ENCODE measurements at regions not wholly inside any gene's neighbourhood (a gene's known extent, or its start where the extent isn't known, plus 50 kb on each side); places are given as distances from the start of the nearest gene placed in this dataset.
A peak's percentile ranks its signal among the peaks of the same experiment; 100 is the strongest.

- DNase-seq: no peak
- Histone ChIP-seq H3K36me3 (replicated peaks; ENCODE audit: control insufficient read depth, insufficient read depth, low read length) (no peaks in the 10 kb centered on the region), H3K4me3 (ENCODE audit: insufficient read depth, low read depth, low read length) (no peak overlapping the region), H3K27me3 (ENCODE audit: control insufficient read depth, insufficient read depth, low read length) (no peaks in the 10 kb centered on the region)
Observed at GRCh38 chr18:69177702-69178101, 223.0 kb upstream of the DOK6 start.

DNA sequence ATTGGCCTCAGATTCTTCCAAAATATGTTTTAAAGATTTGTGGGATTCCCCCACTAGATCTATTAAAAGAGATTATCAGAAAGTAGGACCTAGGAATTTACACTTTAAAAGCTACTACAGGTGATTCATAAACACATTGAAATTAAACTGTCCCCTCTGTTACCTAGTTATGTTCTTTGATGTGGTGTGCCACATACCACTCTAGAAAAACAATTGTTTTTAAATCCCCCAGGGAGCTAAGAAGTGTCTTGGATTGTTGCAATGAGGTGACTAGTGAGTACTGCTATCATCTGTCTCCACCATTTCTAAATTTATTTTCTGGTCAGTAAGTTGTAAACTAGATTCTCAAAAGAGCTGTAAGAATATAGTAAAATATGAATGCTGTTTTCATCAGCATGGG, 214.5 kb upstream of the DOK6 start:
- DNase-seq: no peak
- Histone ChIP-seq H3K4me3 (ENCODE audit: insufficient read depth, low read depth, low read length) (no peak overlapping the region), H3K27me3 (ENCODE audit: control insufficient read depth, insufficient read depth, low read length) (no peaks in the 10 kb centered on the region), H3K36me3 (replicated peaks; ENCODE audit: control insufficient read depth, insufficient read depth, low read length) (no peaks in the 10 kb centered on the region)

- H3K36me3 ChIP-seq (replicated peaks; ENCODE audit: control insufficient read depth, insufficient read depth, low read length): no peaks in the 10 kb centered on the region
- no peak overlapping the region for H3K4me3 ChIP-seq (ENCODE audit: insufficient read depth, low read depth, low read length)
- H3K27me3 ChIP-seq (ENCODE audit: control insufficient read depth, insufficient read depth, low read length): no peaks in the 10 kb centered on the region
- no peak for DNase-seq
Observed at GRCh38 chr18:69196336-69196735, 204.4 kb upstream of the DOK6 start.

DNA sequence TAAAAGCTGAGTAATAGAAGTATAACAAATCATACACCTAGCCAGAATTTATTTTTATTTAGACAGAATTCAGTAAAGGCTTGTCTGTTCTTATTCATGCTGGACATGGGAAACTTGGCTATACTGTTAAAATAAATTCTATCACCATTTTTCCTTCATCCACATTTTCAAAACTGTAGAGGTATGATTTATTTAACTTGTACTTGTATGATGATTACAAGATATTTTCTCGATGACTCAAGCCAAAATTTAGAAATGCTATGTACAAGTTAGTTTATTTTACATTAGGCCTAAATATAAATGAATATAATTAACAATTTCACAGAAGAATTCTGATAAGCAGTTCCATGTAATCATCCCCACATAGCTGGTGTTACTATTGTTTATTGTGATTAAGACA, 194.8 kb upstream of the DOK6 start:
- no peaks in the 10 kb centered on the region for H3K36me3 ChIP-seq (replicated peaks; ENCODE audit: control insufficient read depth, insufficient read depth, low read length)
- no peaks in the 10 kb centered on the region for H3K27me3 ChIP-seq (ENCODE audit: control insufficient read depth, insufficient read depth, low read length)
- no peak for DNase-seq
- no peak overlapping the region for H3K4me3 ChIP-seq (ENCODE audit: insufficient read depth, low read depth, low read length)

DNA sequence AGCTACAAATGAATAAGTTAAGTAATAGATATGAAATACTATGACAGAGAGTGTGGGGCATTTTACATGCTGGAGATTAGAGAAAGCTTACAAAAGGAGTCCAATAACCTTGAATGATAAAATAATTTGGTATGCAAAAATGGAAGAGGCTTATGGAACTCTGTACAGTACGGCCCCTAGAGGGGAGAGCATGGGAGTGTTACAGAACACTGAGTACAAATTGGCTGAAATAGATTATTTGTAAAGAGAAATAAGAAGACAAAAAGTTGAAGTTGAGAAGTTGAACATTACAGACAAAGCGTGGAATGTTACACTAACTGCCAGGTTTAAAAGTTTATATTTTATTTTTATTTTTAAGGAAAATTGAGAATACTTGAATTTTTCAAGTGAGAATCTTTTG, 192.1 kb upstream of the DOK6 start:
- H3K27me3 ChIP-seq (ENCODE audit: control insufficient read depth, insufficient read depth, low read length): no peaks in the 10 kb centered on the region
- no peaks in the 10 kb centered on the region for H3K36me3 ChIP-seq (replicated peaks; ENCODE audit: control insufficient read depth, insufficient read depth, low read length)
- no peak for DNase-seq
- no peak overlapping the region for H3K4me3 ChIP-seq (ENCODE audit: insufficient read depth, low read depth, low read length)

DNA sequence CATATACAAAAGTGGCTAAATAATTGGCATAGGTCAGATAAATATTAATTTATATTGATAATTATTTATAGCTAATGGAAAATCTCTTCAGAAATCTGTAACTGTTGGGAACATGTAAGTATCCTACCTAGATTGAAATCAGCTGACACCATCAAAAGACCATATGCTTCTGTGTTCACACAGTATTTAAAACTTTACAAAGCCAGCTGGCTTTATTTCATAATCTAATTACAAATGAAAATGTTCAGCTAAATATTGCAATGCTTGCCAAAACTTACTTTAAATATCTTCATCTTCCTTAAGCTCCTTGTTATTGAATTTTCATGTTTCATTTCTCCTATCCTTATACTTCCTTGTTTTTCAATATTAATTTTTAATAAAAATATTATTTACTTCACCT, 190.9 kb upstream of the DOK6 start:
- H3K36me3 ChIP-seq (replicated peaks; ENCODE audit: control insufficient read depth, insufficient read depth, low read length): no peaks in the 10 kb centered on the region
- H3K4me3 ChIP-seq (ENCODE audit: insufficient read depth, low read depth, low read length): no peak overlapping the region
- no peak for DNase-seq
- no peaks in the 10 kb centered on the region for H3K27me3 ChIP-seq (ENCODE audit: control insufficient read depth, insufficient read depth, low read length)

GRCh38 chr18:69213842-69214241, 186.8 kb upstream of the DOK6 start:
- H3K4me3 ChIP-seq (ENCODE audit: insufficient read depth, low read depth, low read length): no peak overlapping the region

GRCh38 chr18:69215161-69215560, 185.5 kb upstream of the DOK6 start:
- no peaks in the 10 kb centered on the region for H3K36me3 ChIP-seq (replicated peaks; ENCODE audit: control insufficient read depth, insufficient read depth, low read length)
- no peaks in the 10 kb centered on the region for H3K27me3 ChIP-seq (ENCODE audit: control insufficient read depth, insufficient read depth, low read length)
- no peak overlapping the region for H3K4me3 ChIP-seq (ENCODE audit: insufficient read depth, low read depth, low read length)
- DNase-seq: no peak

More at GRCh38 chr18:69213842-69214241, 186.8 kb upstream of the DOK6 start:
- Histone ChIP-seq H3K36me3 (replicated peaks; ENCODE audit: control insufficient read depth, insufficient read depth, low read length) (no peaks in the 10 kb centered on the region), H3K27me3 (ENCODE audit: control insufficient read depth, insufficient read depth, low read length) (no peaks in the 10 kb centered on the region)
- no peak for DNase-seq

DNA sequence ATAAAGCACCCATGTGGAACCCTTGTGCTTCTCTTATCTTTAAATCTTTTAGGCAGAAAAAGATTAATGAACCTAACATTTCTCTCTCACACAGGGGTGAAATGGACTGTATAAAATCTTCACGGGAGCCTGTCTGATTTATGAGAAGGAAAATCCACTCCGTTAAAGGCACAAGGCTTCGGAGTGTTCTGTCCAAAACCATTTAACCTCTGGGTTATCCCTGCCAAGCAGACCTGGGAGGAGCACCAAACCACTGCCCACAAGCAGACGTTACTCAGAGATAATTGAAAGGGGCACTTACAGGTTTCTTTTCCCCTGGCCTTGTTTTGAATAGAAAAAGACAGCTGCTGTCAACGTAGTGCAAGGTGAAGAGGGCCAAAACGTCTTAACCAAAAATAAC, 184.4 kb upstream of the DOK6 start:
- Histone ChIP-seq H3K27me3 (ENCODE audit: control insufficient read depth, insufficient read depth, low read length) (no peaks in the 10 kb centered on the region), H3K36me3 (replicated peaks; ENCODE audit: control insufficient read depth, insufficient read depth, low read length) (no peaks in the 10 kb centered on the region), H3K4me3 (ENCODE audit: insufficient read depth, low read depth, low read length) (no peak overlapping the region)
- DNase-seq: no peak

DNA sequence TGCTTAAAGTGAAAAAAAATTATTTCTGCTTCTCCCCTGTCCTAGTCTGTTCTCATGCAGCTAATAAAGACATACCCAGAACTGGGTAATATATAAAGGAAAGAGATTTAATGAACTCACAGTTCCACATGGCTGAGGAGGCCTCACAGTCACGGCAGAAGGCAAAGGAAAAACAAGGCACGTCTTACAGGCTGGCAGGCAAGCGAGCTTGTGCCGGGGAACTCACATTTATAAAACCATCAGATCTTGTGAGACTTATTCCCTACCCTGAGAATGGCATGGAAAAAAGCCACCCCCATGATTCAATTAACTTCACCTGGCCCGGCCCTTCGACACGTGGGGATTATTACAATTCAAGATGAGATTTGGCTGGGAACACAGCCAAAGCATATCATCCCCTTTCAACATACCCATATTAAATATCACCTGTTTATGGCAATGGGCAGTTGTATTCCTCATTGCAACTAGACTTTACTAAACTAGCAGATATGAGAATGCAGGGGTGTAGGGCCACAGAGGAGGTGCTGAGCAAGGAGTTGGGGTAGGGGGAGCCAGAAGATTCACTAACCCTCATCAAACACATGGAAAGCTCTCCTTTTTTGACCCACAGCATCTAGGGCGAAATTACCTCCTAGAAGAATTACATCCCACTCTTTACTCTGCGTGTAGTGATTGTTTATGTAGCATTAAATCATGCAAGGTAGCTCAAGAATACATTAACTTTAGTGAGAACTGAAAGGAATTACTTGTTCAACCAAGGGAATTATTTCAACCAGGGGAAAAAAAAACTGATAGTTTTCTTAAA, 183.3 kb upstream of the DOK6 start:
- H3K36me3 ChIP-seq (replicated peaks; ENCODE audit: control insufficient read depth, insufficient read depth, low read length): no peaks in the 10 kb centered on the region
- no peak overlapping the region for H3K4me3 ChIP-seq (ENCODE audit: insufficient read depth, low read depth, low read length)
- no peaks in the 10 kb centered on the region for H3K27me3 ChIP-seq (ENCODE audit: control insufficient read depth, insufficient read depth, low read length)
- no peak for DNase-seq

DNA sequence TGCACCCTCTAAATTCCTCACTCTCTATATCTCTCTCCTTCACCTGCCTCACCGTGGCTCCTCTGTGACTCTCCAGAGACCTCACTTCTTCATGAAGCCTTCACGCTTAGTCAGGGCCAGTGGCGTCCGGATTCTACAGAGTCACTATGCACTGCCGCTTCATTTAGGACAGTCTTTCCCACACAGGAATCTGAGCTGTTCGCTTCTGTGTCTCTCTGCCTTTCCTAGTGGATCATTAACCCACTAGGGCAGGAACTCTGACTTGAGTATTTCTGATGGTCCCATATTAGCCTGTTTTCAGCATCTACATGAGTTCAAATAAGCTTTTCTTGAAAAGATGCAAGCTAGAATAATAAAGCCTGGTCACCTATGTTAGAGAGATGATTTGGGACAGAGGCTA, 180.2 kb upstream of the DOK6 start:
- Histone ChIP-seq H3K27me3 (ENCODE audit: control insufficient read depth, insufficient read depth, low read length) (no peaks in the 10 kb centered on the region), H3K4me3 (ENCODE audit: insufficient read depth, low read depth, low read length) (no peak overlapping the region), H3K36me3 (replicated peaks; ENCODE audit: control insufficient read depth, insufficient read depth, low read length) (no peaks in the 10 kb centered on the region)
- no peak for DNase-seq

- no peaks in the 10 kb centered on the region for H3K36me3 ChIP-seq (replicated peaks; ENCODE audit: control insufficient read depth, insufficient read depth, low read length)
- no peaks in the 10 kb centered on the region for H3K27me3 ChIP-seq (ENCODE audit: control insufficient read depth, insufficient read depth, low read length)
- DNase-seq: no peak
- H3K4me3 ChIP-seq (ENCODE audit: insufficient read depth, low read depth, low read length): no peak overlapping the region
Observed at GRCh38 chr18:69222089-69222488, 178.6 kb upstream of the DOK6 start.

GRCh38 chr18:69226971-69227370, 173.7 kb upstream of the DOK6 start:
- H3K36me3 ChIP-seq (replicated peaks; ENCODE audit: control insufficient read depth, insufficient read depth, low read length): no peaks in the 10 kb centered on the region
- no peaks in the 10 kb centered on the region for H3K27me3 ChIP-seq (ENCODE audit: control insufficient read depth, insufficient read depth, low read length)
- no peak overlapping the region for H3K4me3 ChIP-seq (ENCODE audit: insufficient read depth, low read depth, low read length)
- no peak for DNase-seq

- H3K36me3 ChIP-seq (replicated peaks; ENCODE audit: control insufficient read depth, insufficient read depth, low read length): no peaks in the 10 kb centered on the region
- no peaks in the 10 kb centered on the region for H3K27me3 ChIP-seq (ENCODE audit: control insufficient read depth, insufficient read depth, low read length)
- peak; percentile 2 for DNase-seq
- no peak overlapping the region for H3K4me3 ChIP-seq (ENCODE audit: insufficient read depth, low read depth, low read length)
Observed at GRCh38 chr18:69230204-69230603, 170.5 kb upstream of the DOK6 start.

- Histone ChIP-seq H3K27me3 (ENCODE audit: control insufficient read depth, insufficient read depth, low read length) (no peaks in the 10 kb centered on the region), H3K4me3 (ENCODE audit: insufficient read depth, low read depth, low read length) (no peak overlapping the region), H3K36me3 (replicated peaks; ENCODE audit: control insufficient read depth, insufficient read depth, low read length) (no peaks in the 10 kb centered on the region)
- DNase-seq: no peak
Observed at GRCh38 chr18:69233465-69234054, 167.1 kb upstream of the DOK6 start.
